Keratinocyte (primary cell): ENCODE measurements at regions not wholly inside any gene's neighbourhood (a gene's known extent, or its start where the extent isn't known, plus 50 kb on each side); places are given as distances from the start of the nearest gene placed in this dataset.

Experiments used
- EZH2 ChIP-seq: IDR thresholded peaks from one replicate; pipeline ENCODE4 v1.6.1; 2012; ENCODE audit warnings: inconsistent platforms, mild to moderate bottlenecking, low read length, moderate library complexity
- TF ChIP-seq, protein P1 (sequence below), 3 experiments: IDR thresholded peaks in 1 of 3; conservative IDR thresholded peaks in 1 of 3; optimal IDR thresholded peaks in 1 of 3; 2 replicates in 2 of 3; 3 replicates in 1 of 3; pipeline versions ENCODE3 to v1.5.1; 2011; ENCODE audit warnings: low read length in 3 of 3, mild to moderate bottlenecking in 3 of 3, moderate library complexity in 2 of 3, control low read depth in 1 of 3, inconsistent platforms in 1 of 3; ENCODE audit not compliant: insufficient read depth in 2 of 3; ENCODE audit errors: extremely low read depth in 1 of 3

DNA sequence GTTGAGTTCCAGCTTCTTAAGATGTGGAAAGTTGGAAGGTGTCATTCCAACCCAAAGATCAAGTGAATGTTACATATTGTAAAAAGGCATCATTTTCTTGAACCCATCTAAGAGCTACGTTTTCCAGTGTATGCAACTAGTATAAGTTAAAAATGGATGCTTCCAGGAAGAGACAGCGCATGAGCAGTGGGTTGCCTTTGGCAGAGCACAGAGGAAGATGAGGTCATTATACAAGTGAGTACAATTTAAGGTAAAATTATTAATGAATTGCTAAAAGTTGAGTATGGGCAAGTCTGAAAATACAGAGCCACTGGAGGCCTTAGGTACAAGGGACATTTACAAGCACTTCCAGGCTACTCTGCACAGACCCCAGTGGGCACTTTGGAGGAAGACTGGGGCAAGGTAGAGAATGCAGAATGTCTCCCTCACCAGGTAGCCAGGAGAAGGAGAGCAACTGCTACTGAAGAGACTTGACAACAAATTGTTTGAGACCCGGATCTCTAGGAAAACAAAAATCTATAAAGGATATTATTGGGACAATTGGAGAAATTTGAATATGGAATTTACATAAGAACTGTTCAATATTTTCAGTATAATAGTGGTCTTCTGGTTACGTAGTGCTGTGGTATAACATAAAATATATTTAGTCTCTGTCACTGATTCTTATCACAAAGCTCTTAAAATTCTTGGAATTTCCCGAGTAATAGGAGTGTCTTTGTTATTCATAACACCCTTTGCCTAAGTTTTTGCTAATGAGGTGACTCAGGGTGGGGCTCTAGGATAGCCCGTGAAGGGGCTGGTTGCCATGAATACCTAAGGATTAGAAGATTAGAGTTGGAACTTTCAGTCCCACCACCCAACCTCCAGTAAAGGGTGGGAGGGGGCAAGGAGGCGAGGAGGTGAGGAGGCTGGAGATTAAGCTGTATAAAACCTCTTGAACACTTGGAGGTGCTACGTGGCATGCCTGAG lies 129.9 kb upstream of the FER start:
- no peak for TF ChIP-seq EZH2
- TF ChIP-seq, protein P1, sequence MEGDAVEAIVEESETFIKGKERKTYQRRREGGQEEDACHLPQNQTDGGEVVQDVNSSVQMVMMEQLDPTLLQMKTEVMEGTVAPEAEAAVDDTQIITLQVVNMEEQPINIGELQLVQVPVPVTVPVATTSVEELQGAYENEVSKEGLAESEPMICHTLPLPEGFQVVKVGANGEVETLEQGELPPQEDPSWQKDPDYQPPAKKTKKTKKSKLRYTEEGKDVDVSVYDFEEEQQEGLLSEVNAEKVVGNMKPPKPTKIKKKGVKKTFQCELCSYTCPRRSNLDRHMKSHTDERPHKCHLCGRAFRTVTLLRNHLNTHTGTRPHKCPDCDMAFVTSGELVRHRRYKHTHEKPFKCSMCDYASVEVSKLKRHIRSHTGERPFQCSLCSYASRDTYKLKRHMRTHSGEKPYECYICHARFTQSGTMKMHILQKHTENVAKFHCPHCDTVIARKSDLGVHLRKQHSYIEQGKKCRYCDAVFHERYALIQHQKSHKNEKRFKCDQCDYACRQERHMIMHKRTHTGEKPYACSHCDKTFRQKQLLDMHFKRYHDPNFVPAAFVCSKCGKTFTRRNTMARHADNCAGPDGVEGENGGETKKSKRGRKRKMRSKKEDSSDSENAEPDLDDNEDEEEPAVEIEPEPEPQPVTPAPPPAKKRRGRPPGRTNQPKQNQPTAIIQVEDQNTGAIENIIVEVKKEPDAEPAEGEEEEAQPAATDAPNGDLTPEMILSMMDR (optimal IDR thresholded peaks at IDR 0.05 in 1 of 3, IDR thresholded peaks at IDR 0.05 in 1 of 3, conservative IDR thresholded peaks at IDR 0.05 in 1 of 3; ENCODE audit: extremely low read depth in 1 of 3, insufficient read depth in 2 of 3, low read length in 3 of 3): no peak
